Nucleus accumbens (tissue), 56 donors: ENCODE measurements at regions not wholly inside any gene's neighbourhood (a gene's known extent, or its start where the extent isn't known, plus 50 kb on each side); places are given as distances from the start of the nearest gene placed in this dataset.

ENCODE experiments used
- DNase-seq, 56 donors: peaks; one replicate each; lab custom pipeline; 2025; lab: John Stamatoyannopoulos, UW

GRCh38 chr5:18023986-18024385 lies 389.7 kb downstream of the TAF11L14 start:
- no peak for DNase-seq

GRCh38 chr5:18024542-18024941 lies 390.3 kb downstream of the TAF11L14 start:
- no peak for DNase-seq

- DNase-seq = no peak
Measured at GRCh38 chr5:18027241-18027867, 393.1 kb downstream of the TAF11L14 start.

GRCh38 chr5:18028036-18028435 lies 393.8 kb downstream of the TAF11L14 start:
- DNase-seq = no peak

GRCh38 chr5:18032744-18033143 lies 398.5 kb downstream of the TAF11L14 start:
- DNase-seq = no peak

- no peak for DNase-seq
Measured at GRCh38 chr5:18036531-18036930, 402.3 kb downstream of the TAF11L14 start.

GRCh38 chr5:18037718-18038117 lies 403.5 kb downstream of the TAF11L14 start:
- no peak for DNase-seq

- DNase-seq = no peak
Measured at GRCh38 chr5:18043344-18043743, 409.1 kb downstream of the TAF11L14 start.

GRCh38 chr5:18048449-18048848 lies 414.2 kb downstream of the TAF11L14 start:
- DNase-seq = no peak

GRCh38 chr5:18050345-18050744 lies 416.1 kb downstream of the TAF11L14 start:
- DNase-seq = no peak

- DNase-seq = no peak
Measured at GRCh38 chr5:18050776-18051175, 416.5 kb downstream of the TAF11L14 start.

GRCh38 chr5:18051953-18052352 lies 417.7 kb downstream of the TAF11L14 start:
- DNase-seq = no peak

GRCh38 chr5:18052569-18052968 lies 418.3 kb downstream of the TAF11L14 start:
- DNase-seq = no peak

GRCh38 chr5:18057725-18058124 lies 423.5 kb downstream of the TAF11L14 start:
- DNase-seq = peak in 1 of 56 donors; percentile 22

- no peak for DNase-seq
Measured at GRCh38 chr5:18067615-18068014, 433.4 kb downstream of the TAF11L14 start.

- no peak for DNase-seq
Measured at GRCh38 chr5:18068826-18069225, 434.6 kb downstream of the TAF11L14 start.

- no peak for DNase-seq
Measured at GRCh38 chr5:18069790-18070189, 435.5 kb downstream of the TAF11L14 start.

GRCh38 chr5:18072600-18072999 lies 438.3 kb downstream of the TAF11L14 start:
- no peak for DNase-seq

GRCh38 chr5:18074961-18075360 lies 440.7 kb downstream of the TAF11L14 start:
- no peak for DNase-seq

- no peak for DNase-seq
Measured at GRCh38 chr5:18078157-18078556, 443.9 kb downstream of the TAF11L14 start.

- no peak for DNase-seq
Measured at GRCh38 chr5:18079831-18080230, 445.6 kb downstream of the TAF11L14 start.

GRCh38 chr5:18088020-18088579 lies 453.8 kb downstream of the TAF11L14 start:
- no peak for DNase-seq

GRCh38 chr5:18090177-18090576 lies 455.9 kb downstream of the TAF11L14 start:
- no peak for DNase-seq
